Transverse colon (tissue), 4 donors: ENCODE measurements at regions not wholly inside any gene's neighbourhood (a gene's known extent, or its start where the extent isn't known, plus 50 kb on each side); places are given as distances from the start of the nearest gene placed in this dataset.

Experiments
- DNase-seq: peaks from one replicate; pipeline ENCODE4 v3.0.0-alpha.2; 2019
- H3K27ac ChIP-seq, 4 donors: fragments of 200-600 bp; sonication (generic); 2 replicates each; pipeline ENCODE4 v1.5.1; 2016 to 2018; ENCODE audit warnings: inconsistent platforms in 4 of 4
- H3K27me3 ChIP-seq: fragments of 200-600 bp; sonication (generic); 2 replicates; pipeline ENCODE4 v1.5.1; 2017; ENCODE audit warnings: inconsistent platforms
- H3K36me3 ChIP-seq, 4 donors: fragments of 200-600 bp; sonication (generic); 2 replicates each; pipeline ENCODE4 v1.5.1; 2017 to 2019; ENCODE audit warnings: inconsistent platforms in 4 of 4
- H3K4me1 ChIP-seq, 4 donors: fragments of 200-600 bp; sonication (generic); 2 replicates each; pipeline ENCODE4 v1.5.1; 2017 to 2020; ENCODE audit warnings: inconsistent platforms in 4 of 4
- H3K4me3 ChIP-seq, 4 donors: fragments of 200-600 bp; sonication (generic); 1 replicate in 1 of 4; 2 replicates in 3 of 4; pipeline versions ENCODE4 v1.5.1 to v1.6.1; 2017 to 2019; ENCODE audit warnings: inconsistent platforms in 4 of 4
- H3K9me3 ChIP-seq, 2 donors: fragments of 200-600 bp; sonication (generic); 2 replicates each; pipeline ENCODE4 v1.5.1; 2017 to 2019; ENCODE audit warnings: inconsistent platforms in 2 of 2
- EP300 ChIP-seq: sonication (generic); formaldehyde crosslinking; IDR thresholded peaks from one replicate; pipeline ENCODE4 v1.6.1; 2017; ENCODE audit warnings: antibody characterized with exemption, low read depth
- POLR2A ChIP-seq: fragments of 450-650 bp; IDR thresholded peaks from one replicate; pipeline ENCODE4 v1.6.1; 2016; ENCODE audit warnings: antibody characterized with exemption, mild to moderate bottlenecking, moderate library complexity
- POLR2AphosphoS5 ChIP-seq, 3 donors: sonication (generic); formaldehyde crosslinking; IDR thresholded peaks; one replicate each; pipeline ENCODE4 v1.6.1; 2016; ENCODE audit warnings: antibody characterized with exemption in 3 of 3
- WGBS, 2 donors: methylation state at CpG; one replicate each; pipeline ENCODE4 v1.1.5; 2018; ENCODE audit warnings: low coverage in 1 of 2; 5-methylcytosine and 5-hydroxymethylcytosine counted together
- in situ Hi-C, 4 donors: fragments of 200-750 bp; cut with MboI; loops; one replicate each; pipeline versions ENCODE4 v1.15.0 to v1.15.1; 2017; ENCODE audit warnings: low sequenced_read_pairs in 3 of 4, low pct_ligation_motif_present in 1 of 4, low pct_unique_long_range_greater_than_20kb in 1 of 4
- intact Hi-C: fragments of 100-400 bp; cut with DNase I; formaldehyde crosslinking; loops from one replicate; pipeline ENCODE4 v1.15.1; 2023; ENCODE audit warnings: low total_unique reads
- TF ChIP-seq, protein P1 (sequence below), 5 experiments: fragments of 200-600 bp in 3 of 5; fragments of 450-650 bp in 2 of 5; sonication (generic) in 3 of 5; IDR thresholded peaks; 1 replicate in 2 of 5; 2 replicates in 3 of 5; pipeline ENCODE4 v1.5.1; 2016 to 2017; ENCODE audit warnings: antibody characterized with exemption in 5 of 5, inconsistent platforms in 3 of 5, mild to moderate bottlenecking in 2 of 5, moderate library complexity in 1 of 5

DNA sequence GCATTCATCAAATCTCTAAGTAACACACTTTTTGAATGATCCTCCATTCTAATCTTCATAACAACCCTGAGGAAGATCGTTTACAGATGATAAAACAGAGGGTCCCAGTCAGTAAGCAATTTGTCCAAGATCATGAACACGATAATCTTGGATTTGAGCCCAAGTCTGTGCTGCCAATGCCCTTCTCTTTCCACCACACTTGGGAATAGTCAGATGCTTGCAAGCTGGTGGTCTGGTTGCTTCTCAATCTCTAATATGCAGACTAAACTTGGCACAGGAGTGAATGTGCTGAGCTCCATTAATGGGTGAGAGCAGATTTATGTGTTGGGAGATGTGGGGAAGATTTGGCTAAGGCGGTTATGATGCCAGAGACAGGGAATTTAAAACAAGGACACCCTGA is 430.6 kb upstream of the DAB1 start:
- WGBS, 2 donors: 56 to 75% methylated on average over 3 of the region's 3 CpGs
- Histone ChIP-seq H3K4me3 (no peak overlapping the region), H3K27ac (no peak overlapping the region), H3K4me1 (no peaks in the 10 kb centered on the region), H3K9me3 (no peaks in the 10 kb centered on the region), H3K36me3 (no peaks in the 10 kb centered on the region), H3K27me3 (no peaks in the 10 kb centered on the region)
- DNase-seq: no peak
- TF ChIP-seq POLR2AphosphoS5 (IDR thresholded peaks at IDR 0.05): no peak
- TF ChIP-seq POLR2A: no peak
- TF ChIP-seq, protein P1, sequence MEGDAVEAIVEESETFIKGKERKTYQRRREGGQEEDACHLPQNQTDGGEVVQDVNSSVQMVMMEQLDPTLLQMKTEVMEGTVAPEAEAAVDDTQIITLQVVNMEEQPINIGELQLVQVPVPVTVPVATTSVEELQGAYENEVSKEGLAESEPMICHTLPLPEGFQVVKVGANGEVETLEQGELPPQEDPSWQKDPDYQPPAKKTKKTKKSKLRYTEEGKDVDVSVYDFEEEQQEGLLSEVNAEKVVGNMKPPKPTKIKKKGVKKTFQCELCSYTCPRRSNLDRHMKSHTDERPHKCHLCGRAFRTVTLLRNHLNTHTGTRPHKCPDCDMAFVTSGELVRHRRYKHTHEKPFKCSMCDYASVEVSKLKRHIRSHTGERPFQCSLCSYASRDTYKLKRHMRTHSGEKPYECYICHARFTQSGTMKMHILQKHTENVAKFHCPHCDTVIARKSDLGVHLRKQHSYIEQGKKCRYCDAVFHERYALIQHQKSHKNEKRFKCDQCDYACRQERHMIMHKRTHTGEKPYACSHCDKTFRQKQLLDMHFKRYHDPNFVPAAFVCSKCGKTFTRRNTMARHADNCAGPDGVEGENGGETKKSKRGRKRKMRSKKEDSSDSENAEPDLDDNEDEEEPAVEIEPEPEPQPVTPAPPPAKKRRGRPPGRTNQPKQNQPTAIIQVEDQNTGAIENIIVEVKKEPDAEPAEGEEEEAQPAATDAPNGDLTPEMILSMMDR (IDR thresholded peaks at IDR 0.05): no peak
- in situ Hi-C loops (no loop called here), intact Hi-C loops (no loop called here)

DNA sequence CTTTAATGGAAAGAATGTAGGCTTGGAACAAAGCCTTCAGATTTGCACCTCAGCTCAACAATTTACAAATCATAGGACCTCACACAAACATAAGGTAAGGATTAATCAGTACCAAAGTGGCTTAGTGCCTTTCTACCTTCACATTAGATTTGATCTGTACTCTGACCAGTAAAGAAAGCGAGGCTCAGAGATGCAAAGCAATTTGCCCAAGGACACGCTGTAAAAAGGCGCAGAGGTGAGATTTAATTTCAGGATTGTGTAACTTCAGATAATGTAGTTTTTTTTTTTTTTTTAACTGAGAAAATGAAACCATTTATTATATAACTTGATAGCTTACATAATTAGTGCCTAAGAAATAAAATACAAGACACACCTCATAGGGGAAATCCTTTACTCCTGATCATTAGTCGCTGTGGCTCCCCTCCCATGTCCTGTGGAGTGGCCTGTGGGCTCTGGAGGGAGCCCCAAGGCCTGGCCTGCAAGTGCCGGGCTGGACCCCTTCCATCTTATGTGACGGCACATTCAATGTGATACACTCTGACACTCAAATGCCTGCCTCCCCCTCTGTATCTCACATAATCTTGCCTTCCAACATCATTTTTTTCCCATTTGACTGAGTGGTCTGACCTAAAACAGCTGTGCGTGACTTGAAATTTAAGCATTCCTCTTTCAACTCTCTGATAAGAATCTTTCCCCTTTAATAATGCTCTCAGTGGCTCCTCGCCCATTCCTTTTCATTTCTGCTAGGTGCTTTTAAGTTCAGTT is 426.5 kb upstream of the DAB1 start:
- TF ChIP-seq, protein P1 (IDR thresholded peaks at IDR 0.05): no peak
- TF ChIP-seq POLR2AphosphoS5 (IDR thresholded peaks at IDR 0.05): no peak
- no peak for TF ChIP-seq EP300
- H3K9me3 ChIP-seq: no peaks in the 10 kb centered on the region
- no peaks in the 10 kb centered on the region for H3K27me3 ChIP-seq
- no peaks in the 10 kb centered on the region for H3K36me3 ChIP-seq
- H3K4me3 ChIP-seq: no peak overlapping the region
- H3K4me1 ChIP-seq: no peaks in the 10 kb centered on the region
- no peak for DNase-seq
- in situ Hi-C loops: no loop called here
- no peak overlapping the region for H3K27ac ChIP-seq
- 74 to 81% methylated on average over 6 to 8 of the region's 8 CpGs for WGBS, 2 donors
- intact Hi-C loops: no loop called here

DNA sequence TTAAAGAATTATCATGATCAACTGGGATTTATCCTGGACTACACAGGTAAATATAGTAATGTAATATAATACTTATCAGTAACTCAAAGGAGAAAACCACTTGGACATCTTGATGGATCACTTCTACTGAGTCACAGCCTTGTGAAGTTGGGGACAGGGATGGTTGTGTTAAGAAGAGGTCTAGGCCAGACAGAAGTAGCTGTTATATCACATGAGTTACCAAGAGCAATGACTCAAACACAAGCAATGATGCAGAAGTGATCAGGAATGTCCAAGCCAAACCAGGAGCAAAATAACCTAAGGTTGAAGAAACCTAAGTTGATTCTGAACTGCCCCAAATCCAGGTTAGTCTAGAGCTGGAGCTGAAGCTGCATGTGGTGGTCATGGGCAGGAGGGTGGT is 424.5 kb upstream of the DAB1 start:
- H3K4me1 ChIP-seq: no peaks in the 10 kb centered on the region
- in situ Hi-C loops: no loop called here
- TF ChIP-seq POLR2AphosphoS5 (IDR thresholded peaks at IDR 0.05): no peak
- TF ChIP-seq POLR2A: no peak
- TF ChIP-seq EP300: no peak
- TF ChIP-seq, protein P1 (IDR thresholded peaks at IDR 0.05): no peak

DNA sequence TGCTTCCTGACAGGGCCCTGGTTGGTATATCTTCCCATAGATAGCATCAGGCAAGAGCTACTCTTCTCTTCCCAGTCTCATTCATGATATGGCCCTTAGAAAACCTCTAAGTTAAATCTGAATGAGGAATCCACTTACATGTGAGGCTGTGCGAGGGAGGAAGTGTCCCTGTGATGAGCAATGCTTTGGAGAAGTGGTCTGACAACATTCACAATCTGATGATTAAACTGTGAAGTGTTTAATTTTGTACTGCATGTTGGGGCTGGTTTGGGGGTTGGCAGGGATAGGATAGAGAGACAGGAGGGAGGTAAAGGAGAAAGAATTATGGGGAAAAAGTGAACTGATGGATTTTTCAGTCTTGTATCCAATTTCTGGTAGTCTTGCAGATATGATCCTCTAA is 421.2 kb upstream of the DAB1 start:
- intact Hi-C loops: no loop called here

More for the DNA sequence above, 424.5 kb upstream of the DAB1 start:
- no peak for DNase-seq
- Histone ChIP-seq H3K36me3 (no peaks in the 10 kb centered on the region), H3K27me3 (no peaks in the 10 kb centered on the region), H3K9me3 (no peaks in the 10 kb centered on the region), H3K27ac (no peak overlapping the region), H3K4me3 (no peak overlapping the region)
- intact Hi-C loops: no loop called here

More for the DNA sequence above, 421.2 kb upstream of the DAB1 start:
- in situ Hi-C loops: no loop called here
- TF ChIP-seq, protein P1 (IDR thresholded peaks at IDR 0.05): no peak
- no peak for TF ChIP-seq POLR2AphosphoS5 (IDR thresholded peaks at IDR 0.05)
- no peak for TF ChIP-seq EP300
- no peak for TF ChIP-seq POLR2A
- DNase-seq: no peak
- Histone ChIP-seq H3K9me3 (peaks cover 0 to 8% of the 10 kb centered on the region in 2 donors), H3K4me1 (no peaks in the 10 kb centered on the region), H3K36me3 (no peaks in the 10 kb centered on the region), H3K4me3 (no peak overlapping the region), H3K27me3 (no peaks in the 10 kb centered on the region), H3K27ac (no peak overlapping the region)
- WGBS, 2 donors: 89 to 100% methylated on average over 1 of the region's 1 CpG
